ENCODE measurements at regions not wholly inside any gene's neighbourhood (a gene's known extent, or its start where the extent isn't known, plus 50 kb on each side); places are given as distances from the start of the nearest gene placed in this dataset.

- TF ChIP-seq ZNF462 (CRISPR knock-in tag; IDR thresholded peaks at IDR 0.05) (no peak), ZNF331 (CRISPR knock-in tag; IDR thresholded peaks at IDR 0.05; ENCODE audit: low read depth) (no peak), NANOG (IDR thresholded peaks at IDR 0.05; ENCODE audit: borderline replicate concordance) (no peak), EZH2 (IDR thresholded peaks at IDR 0.05; ENCODE audit: low read depth, unreplicated experiment) (no peak)
Observed at GRCh38 chr15:100715571-100716455, 113.4 kb downstream of the ASB7 start (continued).

GRCh38 chr15:100716456-100717085, 114.2 kb downstream of the ASB7 start:
- Histone ChIP-seq H3K79me2 (replicated peaks; ENCODE audit: insufficient read depth) (no peaks in the 10 kb centered on the region), H3K4me1 (ENCODE audit: insufficient read depth) (no peaks in the 10 kb centered on the region), H3K27ac (ENCODE audit: low read depth) (no peak overlapping the region), H3K27me3 (ENCODE audit: insufficient read depth) (no peaks in the 10 kb centered on the region), H3K4me2 (no peak overlapping the region), H3F3A (replicated peaks; ENCODE audit: low read depth) (no peaks in the 10 kb centered on the region), H4K20me1 (replicated peaks; ENCODE audit: insufficient read depth) (no peaks in the 10 kb centered on the region), H3K9me2 (ENCODE audit: insufficient read depth) (0 out of 2 replicates have a peak, but pooled peaks cover 5% of the 10 kb centered on the region), H3K4me3 (no peak overlapping the region), H2AFZ (no peak overlapping the region), H3K36me3 (ENCODE audit: insufficient read depth) (no peaks in the 10 kb centered on the region)
- Mint-ChIP-seq H3K4me1 (no peaks in the 10 kb centered on the region; the same call in 2 of the 3 replicates), H3K9me3 (peaks cover under 1% of the 10 kb centered on the region; the same call in 2 of the 3 replicates), H3K27ac (no peak overlapping the region), H3K4me3 (no peak overlapping the region), H3K27me3 (ENCODE audit: insufficient read depth, low read depth, poor library complexity) (peaks cover 7% of the 10 kb centered on the region), H3K36me3 (ENCODE audit: low read depth) (no peaks in the 10 kb centered on the region)
- no peak for DNase-seq (ENCODE audit: low spot score)
- no peak for ATAC-seq
- TF ChIP-seq STAT1 (IDR thresholded peaks at IDR 0.05; ENCODE audit: unreplicated experiment) (no peak), EZH2phosphoT487 (IDR thresholded peaks at IDR 0.05; ENCODE audit: unreplicated experiment) (no peak), ZNF462 (CRISPR knock-in tag; IDR thresholded peaks at IDR 0.05) (no peak), EZH2 (IDR thresholded peaks at IDR 0.05; ENCODE audit: low read depth, unreplicated experiment) (no peak)

Data from GM23338 (cell line).